Progenitor cell of endocrine pancreas (in vitro differentiated cells): ENCODE measurements at regions not wholly inside any gene's neighbourhood (a gene's known extent, or its start where the extent isn't known, plus 50 kb on each side); places are given as distances from the start of the nearest gene placed in this dataset.
"Not testable (repeated sequence)": the region's sequence is repeated elsewhere in the genome, so short reads cannot be mapped to it uniquely, and the experiment has no call there.

Experiments used
- DNase-seq: peaks from one replicate; pipeline ENCODE4 v3.0.0; 2021; ENCODE audit warnings: low spot score; ENCODE audit not compliant: unreplicated experiment
- H3K27ac Mint-ChIP-seq: 2 replicates; pipeline ENCODE4 v1.8.0; 2021; ENCODE audit warnings: mild to moderate bottlenecking, moderate library complexity, mixed read lengths
- H3K27me3 Mint-ChIP-seq: 2 replicates; pipeline ENCODE4 v1.8.0; 2021; ENCODE audit warnings: mixed read lengths
- H3K36me3 Mint-ChIP-seq: 2 replicates; pipeline ENCODE4 v1.8.0; 2022; ENCODE audit warnings: mixed read lengths; ENCODE audit not compliant: insufficient read depth
- H3K4me1 Mint-ChIP-seq: 2 replicates; pipeline ENCODE4 v1.8.0; 2021; ENCODE audit warnings: low read depth, mixed read lengths
- H3K4me3 Mint-ChIP-seq: 2 replicates; pipeline ENCODE4 v1.8.0; 2021; ENCODE audit warnings: low read depth, mild to moderate bottlenecking, moderate library complexity, mixed read lengths
- H3K9me3 Mint-ChIP-seq: 2 replicates; pipeline ENCODE4 v1.8.0; 2021; ENCODE audit warnings: low read depth, mixed read lengths
- CTCF ChIP-seq: fragments of 200-600 bp; sonication (generic); IDR thresholded peaks from one replicate; pipeline ENCODE4 v1.5.0; 2021; ENCODE audit warnings: antibody characterized with exemption, mild to moderate bottlenecking; ENCODE audit not compliant: unreplicated experiment

GRCh38 chr3:25915673-25916072, 125.8 kb downstream of the OXSM start:
- H3K27me3 Mint-ChIP-seq, result no peaks in the 10 kb centered on the region
- DNase-seq, result no peak

GRCh38 chr3:25916321-25916720, 126.4 kb downstream of the OXSM start:
- H3K4me1 Mint-ChIP-seq, result peaks cover 10% of the 10 kb centered on the region
- DNase-seq, result no peak
- no peak for TF ChIP-seq CTCF
- H3K27me3 Mint-ChIP-seq, result no peaks in the 10 kb centered on the region
- H3K27ac Mint-ChIP-seq, result no peak overlapping the region
- no peak overlapping the region for H3K4me3 Mint-ChIP-seq
- H3K36me3 Mint-ChIP-seq, result peaks cover 1% of the 10 kb centered on the region
- peaks cover 20% of the 10 kb centered on the region for H3K9me3 Mint-ChIP-seq

More at GRCh38 chr3:25915673-25916072, 125.8 kb downstream of the OXSM start:
- Mint-ChIP-seq H3K27ac (no peak overlapping the region), H3K4me3 (no peak overlapping the region), H3K4me1 (peaks cover 13% of the 10 kb centered on the region), H3K36me3 (peaks cover 1% of the 10 kb centered on the region), H3K9me3 (peaks cover 21% of the 10 kb centered on the region)
- TF ChIP-seq CTCF, result no peak

- not testable (repeated sequence) for H3K4me3 Mint-ChIP-seq, H3K27me3 Mint-ChIP-seq, H3K27ac Mint-ChIP-seq, H3K36me3 Mint-ChIP-seq, H3K4me1 Mint-ChIP-seq, DNase-seq
- peaks cover 24% of the 10 kb centered on the region for H3K9me3 Mint-ChIP-seq
These were observed 142.1 kb downstream of the OXSM start for GRCh38 chr3:25931967-25932366.

GRCh38 chr3:25938566-25939325, 148.9 kb downstream of the OXSM start:
- TF ChIP-seq CTCF, result no peak
- no peaks in the 10 kb centered on the region for H3K36me3 Mint-ChIP-seq
- no peaks in the 10 kb centered on the region for H3K4me1 Mint-ChIP-seq
- peaks cover 10% of the 10 kb centered on the region for H3K9me3 Mint-ChIP-seq
- H3K27me3 Mint-ChIP-seq, result no peaks in the 10 kb centered on the region
- DNase-seq, result no peak
- no peak overlapping the region for H3K4me3 Mint-ChIP-seq
- H3K27ac Mint-ChIP-seq, result no peak overlapping the region

GRCh38 chr3:25940935-25941334, 151.0 kb downstream of the OXSM start:
- Mint-ChIP-seq H3K4me1 (no peaks in the 10 kb centered on the region), H3K27me3 (no peaks in the 10 kb centered on the region), H3K36me3 (no peaks in the 10 kb centered on the region), H3K9me3 (no peaks in the 10 kb centered on the region), H3K4me3 (no peak overlapping the region), H3K27ac (no peak overlapping the region)
- TF ChIP-seq CTCF, result no peak
- no peak for DNase-seq

GRCh38 chr3:25944329-25944728, 154.4 kb downstream of the OXSM start:
- Mint-ChIP-seq H3K27me3 (no peaks in the 10 kb centered on the region), H3K36me3 (no peaks in the 10 kb centered on the region), H3K4me1 (no peaks in the 10 kb centered on the region), H3K9me3 (peaks cover 3% of the 10 kb centered on the region), H3K4me3 (no peak overlapping the region), H3K27ac (no peak overlapping the region)
- no peak for TF ChIP-seq CTCF
- no peak for DNase-seq
